NCI-H82 treated with DMSO at 0.1 percent for 48 hours (cell line): ENCODE measurements at regions not wholly inside any gene's neighbourhood (a gene's known extent, or its start where the extent isn't known, plus 50 kb on each side); places are given as distances from the start of the nearest gene placed in this dataset.
"Not testable (repeated sequence)": the region's sequence is repeated elsewhere in the genome, so short reads cannot be mapped to it uniquely, and the experiment has no call there.

Experiments
- DNase-seq: peaks from one replicate; lab custom pipeline; 2025; ENCODE audit not compliant: unreplicated experiment; lab: John Stamatoyannopoulos, UW

DNA sequence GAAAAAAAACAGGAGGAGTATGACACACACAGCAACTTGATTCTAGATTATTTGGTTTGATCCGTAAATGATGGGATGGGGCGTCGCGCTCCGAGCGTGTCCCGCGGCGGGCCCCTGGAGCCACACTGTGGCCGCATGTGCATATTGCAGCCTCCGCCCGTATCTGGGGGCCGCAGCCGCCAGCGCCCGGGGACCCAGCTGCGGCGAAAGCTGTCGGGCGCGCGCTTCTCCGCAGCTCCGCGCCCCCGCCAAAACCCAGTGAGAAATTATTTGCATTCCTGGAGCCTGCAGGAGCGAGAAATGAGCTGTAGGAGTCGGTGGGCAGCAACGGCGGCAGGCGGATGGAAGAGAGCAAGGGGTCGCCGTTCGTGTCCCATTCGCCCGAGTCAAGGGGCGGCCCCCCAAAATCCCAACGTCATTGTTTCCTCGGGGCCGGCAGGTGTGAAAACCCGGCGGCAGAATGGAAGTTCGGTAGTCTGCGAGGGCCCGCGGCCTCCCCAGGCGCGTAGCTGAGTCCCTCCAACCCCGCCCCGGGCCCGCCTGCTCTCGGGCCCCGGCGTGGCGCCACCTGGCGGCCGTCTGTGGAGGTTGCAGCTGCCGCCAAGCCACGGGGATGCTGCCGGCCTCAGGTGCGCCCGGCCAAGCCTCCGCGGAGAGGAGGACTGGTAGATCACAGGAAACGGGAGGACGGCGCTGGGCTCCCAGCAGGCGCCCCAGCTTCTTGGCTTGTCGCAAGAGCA is 86.8 kb downstream of the FAM72B start:
- peak; percentile 11 for DNase-seq

DNA sequence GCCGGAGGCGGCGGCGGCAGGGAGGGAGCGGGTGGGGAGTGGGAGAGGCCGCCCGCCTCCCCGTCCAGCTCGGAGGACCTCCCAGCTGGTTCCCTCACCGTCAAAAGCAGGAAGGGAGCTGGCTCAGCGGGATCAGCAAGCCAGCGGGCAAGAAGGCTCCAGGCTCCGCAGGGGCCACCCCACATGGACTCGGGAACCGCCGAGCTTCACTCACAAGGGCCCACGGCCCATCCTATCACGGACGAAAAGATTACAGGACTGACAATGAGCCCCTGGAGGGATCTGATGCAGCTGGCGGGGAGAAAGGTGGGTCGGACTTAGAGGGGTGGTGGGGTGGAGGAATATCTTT is 86.3 kb downstream of the FAM72B start:
- DNase-seq: not testable (repeated sequence)

DNA sequence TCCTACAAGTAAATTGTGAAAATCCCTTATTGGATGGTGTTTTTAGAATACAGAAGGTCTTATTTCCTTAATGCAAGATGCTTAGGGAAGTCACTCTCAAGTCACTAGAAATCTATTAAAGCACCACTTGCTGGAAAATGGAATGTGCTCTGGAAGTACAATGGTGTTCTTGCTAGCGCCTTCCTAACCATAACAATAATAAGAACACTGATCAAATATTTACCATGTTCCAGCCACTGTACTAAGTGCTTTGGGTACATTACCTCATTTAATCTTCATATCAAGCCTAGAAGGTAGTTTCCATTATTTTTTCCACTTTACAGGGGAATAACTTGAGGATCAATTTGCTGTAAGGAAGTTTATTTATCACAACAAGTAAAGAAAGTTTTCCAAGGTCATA is 75.1 kb downstream of the FAM72B start:
- not testable (repeated sequence) for DNase-seq

DNA sequence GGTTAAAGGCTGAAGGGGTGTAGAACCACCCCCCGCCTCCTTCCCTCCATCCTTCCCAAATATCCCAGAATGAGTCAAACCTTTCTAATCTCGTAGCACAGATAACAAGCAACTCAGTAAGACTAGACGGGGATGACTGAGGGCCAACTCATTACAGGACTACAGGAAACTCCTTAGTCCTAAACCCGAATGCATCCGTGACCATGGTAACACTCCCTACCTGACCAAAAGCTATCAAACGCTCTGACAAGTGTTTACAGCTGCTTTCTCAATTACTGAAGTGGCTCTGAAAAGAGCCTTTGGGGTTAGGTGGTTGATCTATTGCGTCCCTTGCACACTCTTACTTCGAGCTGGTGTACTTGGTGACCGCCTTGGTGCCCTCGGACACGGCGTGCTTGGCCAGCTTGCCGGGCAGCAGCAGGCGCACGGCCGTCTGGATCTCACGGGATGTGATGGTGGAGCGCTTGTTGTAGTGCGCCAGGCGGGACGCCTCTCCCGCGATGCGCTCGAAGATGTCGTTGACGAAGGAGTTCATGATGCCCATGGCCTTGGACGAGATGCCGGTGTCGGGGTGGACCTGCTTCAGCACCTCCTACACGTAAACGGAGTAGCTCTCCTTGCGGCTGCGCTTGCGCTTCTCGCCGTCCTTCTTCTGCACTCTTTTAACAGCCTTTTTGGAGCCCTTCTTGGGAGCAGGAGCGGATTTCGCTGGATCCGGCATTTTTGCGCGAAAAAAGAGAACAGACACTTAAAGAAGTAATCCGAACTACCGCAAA is 67.4 kb downstream of the FAM72B start:
- DNase-seq: not testable (repeated sequence)

DNA sequence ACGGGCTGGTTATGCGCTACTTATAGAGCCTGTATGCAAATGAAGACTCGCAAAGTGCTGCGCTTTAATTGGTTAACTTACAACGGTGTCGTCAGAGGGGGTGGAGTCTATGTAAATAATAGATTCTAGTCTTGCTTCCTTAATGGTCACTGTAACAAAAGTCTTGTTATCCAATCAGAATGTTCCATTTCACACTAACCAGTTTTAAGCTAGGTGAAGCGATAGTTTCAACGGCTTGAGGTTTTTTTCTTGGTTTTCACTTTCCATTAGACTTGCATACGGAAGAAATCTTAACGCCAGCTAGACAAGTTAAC is 66.9 kb downstream of the FAM72B start:
- DNase-seq: not testable (repeated sequence)

DNA sequence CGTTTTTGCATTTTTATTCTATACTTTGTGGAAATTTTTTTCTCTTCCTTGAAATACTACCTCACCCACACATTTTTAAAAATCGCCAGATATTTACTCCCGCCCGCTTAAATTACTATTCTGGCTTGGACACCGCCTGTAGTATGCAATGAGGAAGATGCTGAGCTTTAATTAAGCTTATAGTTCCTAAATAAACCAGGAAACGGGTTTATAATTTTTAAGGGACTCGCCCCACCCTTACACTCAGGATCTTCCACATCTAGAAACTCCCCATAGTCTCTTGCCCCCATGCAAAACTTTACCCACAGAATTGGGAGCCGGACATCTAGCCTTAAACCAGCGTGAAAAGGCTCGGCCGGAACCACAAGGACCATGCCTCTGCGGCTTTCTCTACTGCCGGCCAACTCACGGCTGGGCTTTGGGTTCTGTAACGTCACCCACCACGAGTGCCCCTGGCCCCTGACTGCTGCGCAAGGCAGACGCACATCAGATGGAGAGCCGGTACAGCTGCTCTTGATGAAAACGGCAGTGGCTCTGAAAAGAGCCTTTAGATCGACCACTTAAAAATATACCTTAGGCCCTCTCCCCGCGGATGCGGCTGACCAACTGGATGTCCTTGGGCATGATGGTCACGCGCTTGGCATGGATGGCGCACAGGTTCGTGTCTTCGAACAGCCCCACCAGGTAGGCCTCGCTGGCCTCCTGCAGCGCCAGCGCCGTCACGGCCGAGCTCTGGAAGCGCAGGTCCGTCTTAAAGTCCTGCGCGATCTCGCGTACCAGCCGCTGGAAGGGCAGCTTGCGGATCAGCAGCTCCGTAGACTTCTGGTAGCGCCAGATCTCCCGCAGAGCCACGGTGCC is 66.3 kb downstream of the FAM72B start:
- DNase-seq: not testable (repeated sequence)
